Left renal pelvis (tissue), 4 donors: ENCODE measurements at regions not wholly inside any gene's neighbourhood (a gene's known extent, or its start where the extent isn't known, plus 50 kb on each side); places are given as distances from the start of the nearest gene placed in this dataset.
"Not testable (repeated sequence)": the region's sequence is repeated elsewhere in the genome, so short reads cannot be mapped to it uniquely, and the experiment has no call there.

Experiments
- DNase-seq, 4 donors: peaks; one replicate each; pipeline ENCODE4 v3.0.0-alpha.2; 2013; ENCODE audit warnings: low read depth in 4 of 4, low spot score in 3 of 4

DNA sequence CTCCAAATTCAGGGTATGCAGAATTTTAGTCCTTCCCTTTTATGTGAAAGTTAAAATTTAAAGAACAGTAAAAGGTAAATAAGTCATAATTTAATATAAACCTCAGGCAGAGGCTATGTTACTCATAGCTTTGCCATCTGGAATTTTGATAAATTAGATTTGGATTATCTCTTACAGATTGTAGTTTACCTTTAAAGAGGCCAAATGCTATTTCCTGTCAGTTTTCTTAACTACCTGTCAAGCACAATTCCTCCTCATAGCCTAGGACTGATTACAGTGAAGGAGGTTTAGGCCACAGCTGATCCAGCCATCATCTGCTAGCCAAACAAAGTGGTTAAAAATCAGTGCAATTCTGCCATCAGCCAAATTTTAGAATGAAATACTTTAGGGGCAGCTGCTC is 128.1 kb downstream of the MFAP3L start:
- DNase-seq, result no peak

DNA sequence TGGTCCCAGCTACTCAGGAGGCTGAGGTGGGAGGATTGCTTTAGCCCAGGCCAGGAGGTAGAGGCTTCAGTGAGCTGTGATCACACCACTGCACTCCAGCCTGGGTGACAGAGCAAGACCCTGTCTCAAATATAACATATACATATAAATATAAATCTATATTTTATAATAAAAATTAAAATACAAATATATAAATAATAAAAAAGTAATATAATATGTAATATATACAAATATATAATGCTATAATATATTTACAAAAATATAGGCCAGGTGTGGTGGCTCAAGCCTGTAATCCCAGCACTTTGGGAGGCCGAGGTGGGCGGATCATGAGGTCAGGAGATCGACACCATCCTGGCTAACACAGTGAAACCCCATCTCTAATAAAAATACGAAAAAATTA is 131.4 kb downstream of the MFAP3L start:
- not testable (repeated sequence) for DNase-seq

DNA sequence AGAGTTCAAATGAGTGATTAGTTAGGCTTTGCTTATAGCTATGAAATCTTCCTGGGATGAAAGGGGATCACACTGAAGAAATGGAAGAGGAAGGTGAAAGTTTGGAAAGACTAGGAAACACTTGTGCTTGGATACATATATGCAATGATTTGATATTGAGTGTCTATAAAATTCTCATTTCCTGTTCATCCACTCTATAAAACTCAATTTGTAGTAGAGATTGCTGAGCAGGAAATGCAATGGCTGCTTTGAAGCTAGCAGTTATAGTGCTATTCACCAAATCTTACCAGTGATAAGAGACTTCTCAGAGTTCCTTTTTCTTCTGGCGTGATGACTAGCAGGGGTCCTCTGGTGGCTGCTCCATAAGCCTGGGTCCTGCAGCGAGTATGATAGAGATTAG is 128.1 kb upstream of the HPF1 start:
- no peak for DNase-seq

DNA sequence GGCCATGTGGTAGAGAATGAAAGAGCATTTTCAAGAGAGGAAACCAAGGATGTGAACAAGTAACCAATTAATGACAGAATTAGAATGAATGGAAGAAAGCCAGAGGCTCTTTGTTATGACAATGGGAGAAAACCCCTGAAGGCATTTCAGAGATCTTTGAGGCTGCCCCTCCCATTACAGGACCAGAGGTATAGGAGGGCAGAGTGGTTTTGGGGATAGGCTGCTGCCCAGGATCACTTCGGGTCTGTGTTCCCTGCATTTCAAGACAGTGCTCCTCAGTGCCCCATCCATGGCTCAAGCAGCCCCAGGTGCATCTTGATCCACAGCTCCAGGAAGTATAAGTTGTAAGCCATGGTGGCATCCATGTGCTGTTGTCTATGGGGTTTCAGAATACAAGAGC is 124.0 kb upstream of the HPF1 start:
- no peak for DNase-seq

DNA sequence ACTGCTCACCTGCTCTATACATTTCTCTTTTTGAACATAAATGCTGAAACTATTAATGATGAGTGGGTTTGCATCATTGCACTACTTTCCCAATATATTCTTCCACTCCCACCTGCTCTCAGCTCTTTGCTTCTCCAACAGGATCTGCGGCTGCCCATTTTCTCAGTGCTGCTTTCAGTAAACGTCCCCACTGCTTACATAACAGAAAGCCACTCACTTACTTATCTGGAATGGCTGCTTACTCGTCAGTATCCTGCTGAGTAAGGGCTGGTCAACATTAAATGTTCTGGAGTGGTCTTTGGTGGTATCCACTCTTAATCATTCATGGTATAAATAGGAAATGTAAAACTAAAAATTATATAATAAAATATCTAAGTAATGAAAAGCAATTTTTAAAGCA is 112.8 kb upstream of the HPF1 start:
- DNase-seq, result no peak

DNA sequence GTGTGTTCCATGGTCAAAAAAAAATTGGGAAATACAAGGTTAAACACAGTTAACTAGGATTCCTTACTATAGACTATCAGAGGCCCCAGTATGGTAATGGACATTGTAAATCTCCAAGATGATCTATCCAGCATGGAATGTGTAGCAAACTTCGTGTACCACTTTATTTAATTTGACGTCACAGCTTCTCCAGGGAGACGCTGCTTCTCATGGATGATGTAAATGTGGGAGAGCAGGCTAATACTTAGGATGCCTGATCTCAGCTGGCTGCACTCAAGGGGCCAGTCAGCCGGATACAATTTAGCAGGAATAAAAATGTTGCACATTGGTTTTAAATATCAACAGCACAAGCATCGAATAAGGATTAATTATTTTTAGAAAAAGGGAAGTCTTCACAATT is 111.7 kb upstream of the HPF1 start:
- DNase-seq, result no peak

DNA sequence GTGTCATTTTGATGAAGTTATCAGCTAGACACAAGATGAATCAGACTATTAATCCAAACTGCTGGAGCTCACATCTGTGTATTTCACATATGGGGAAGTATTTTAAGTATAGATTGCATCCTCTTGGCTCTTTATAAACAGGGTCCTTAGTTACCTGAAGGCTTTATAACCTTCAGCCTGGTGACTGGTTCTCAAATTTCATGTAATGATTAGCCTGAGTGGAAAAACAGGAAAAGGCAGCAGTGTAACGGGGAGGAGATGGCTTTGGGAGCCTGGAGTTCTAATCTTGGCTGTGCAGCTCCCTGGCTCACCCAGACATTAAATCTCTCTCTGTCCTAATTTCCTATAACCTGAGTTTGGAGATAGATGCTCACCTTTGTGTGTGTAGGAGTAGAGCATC is 103.8 kb upstream of the HPF1 start:
- DNase-seq, result peak in 3 of 4 donors; percentile 28 to 60 (median 54)

DNA sequence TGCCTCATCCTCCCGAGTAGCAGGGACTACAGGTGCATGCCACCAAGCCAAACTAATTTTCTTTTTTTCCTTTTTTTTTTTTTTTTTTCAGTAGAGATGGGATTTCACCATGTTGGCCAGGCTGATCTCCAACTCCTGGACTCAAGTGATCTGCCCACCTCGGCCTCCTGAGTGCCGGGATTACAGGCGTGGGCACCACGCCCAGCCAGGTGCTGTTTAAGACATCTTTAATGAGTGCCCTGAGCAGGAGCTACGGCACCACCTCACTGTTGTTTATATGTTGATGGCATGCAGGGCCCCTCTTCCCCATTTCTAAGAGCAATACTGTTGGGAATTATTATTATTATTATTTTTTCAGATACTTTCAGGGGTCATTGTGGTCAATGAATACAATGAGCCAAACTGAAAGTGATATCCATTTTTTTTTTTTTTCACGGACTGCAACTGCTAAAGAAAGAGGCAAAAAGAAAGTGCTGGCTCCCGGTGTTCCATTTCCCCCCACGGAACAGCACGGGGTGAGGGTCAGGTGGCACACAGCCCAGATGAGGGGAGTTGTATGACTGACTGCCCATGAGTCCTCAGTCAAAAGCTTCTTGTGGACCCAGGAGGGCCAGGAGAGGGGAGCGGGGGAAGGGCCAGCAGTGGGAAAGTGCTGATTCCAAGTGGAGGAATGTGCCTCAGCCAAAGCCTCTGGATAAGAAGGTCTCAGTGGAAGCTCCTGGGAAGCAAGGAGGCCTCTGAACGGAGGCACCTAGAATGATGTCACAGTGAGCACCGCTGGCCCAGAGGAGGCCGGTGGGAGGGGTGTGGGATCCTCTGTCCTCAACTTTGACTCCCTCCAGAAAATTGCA is 101.8 kb upstream of the HPF1 start:
- DNase-seq, result no peak

DNA sequence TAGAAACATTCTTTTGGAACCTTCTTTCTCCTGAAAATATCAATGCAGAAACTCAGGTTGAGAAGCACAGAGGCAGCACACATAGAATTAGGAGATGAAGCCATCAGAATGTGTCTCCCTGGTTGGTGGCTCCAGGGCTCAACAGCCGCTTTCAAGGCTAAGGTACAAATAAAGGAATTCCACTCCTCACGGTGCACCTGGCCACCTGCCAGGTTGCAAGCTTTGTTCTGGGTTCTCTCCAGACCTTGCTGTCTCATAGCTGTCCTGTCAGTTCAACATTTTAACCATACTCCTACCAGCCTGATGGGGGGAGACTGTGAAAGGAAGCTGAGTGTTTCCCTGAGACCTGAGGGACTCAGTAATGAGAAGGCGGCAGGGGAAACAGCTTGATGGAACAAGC is 96.3 kb upstream of the HPF1 start:
- no peak for DNase-seq

DNA sequence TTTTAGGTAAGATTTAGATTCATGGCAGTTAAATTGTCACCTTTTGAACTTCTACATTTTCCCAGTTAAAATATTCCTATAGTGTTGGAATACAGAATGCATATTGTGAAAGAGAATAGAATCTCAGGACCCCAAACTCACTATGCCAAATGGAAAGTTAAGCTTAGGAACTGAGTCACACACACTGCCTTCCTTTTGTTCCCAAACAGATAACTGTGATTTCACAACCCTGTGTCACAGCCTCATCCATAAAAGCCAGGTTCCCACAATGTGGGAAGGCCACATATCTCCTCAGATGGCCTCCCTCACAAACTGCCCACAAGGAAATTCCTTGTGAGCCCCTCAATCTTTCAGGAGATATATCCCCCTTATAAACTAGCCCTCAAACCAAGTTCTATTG is 94.7 kb upstream of the HPF1 start:
- no peak for DNase-seq

DNA sequence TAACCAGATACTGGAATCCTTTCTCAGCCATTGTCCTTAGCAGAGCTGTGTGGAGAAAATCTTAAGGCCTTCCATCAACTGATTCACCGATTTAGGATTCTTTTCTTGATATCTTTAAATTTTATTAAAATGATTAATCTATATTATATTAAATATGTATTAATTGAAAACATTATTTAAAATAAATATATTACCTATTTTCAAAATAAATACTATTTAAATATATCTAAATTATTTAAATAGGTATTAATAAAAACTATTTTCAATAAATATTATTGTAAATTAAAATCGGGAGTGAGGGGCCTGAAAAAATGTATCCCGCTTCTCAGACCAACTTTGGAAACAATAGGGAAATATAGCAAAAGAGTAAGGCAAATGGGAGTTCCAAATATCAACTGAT is 94.0 kb upstream of the HPF1 start:
- DNase-seq, result no peak

DNA sequence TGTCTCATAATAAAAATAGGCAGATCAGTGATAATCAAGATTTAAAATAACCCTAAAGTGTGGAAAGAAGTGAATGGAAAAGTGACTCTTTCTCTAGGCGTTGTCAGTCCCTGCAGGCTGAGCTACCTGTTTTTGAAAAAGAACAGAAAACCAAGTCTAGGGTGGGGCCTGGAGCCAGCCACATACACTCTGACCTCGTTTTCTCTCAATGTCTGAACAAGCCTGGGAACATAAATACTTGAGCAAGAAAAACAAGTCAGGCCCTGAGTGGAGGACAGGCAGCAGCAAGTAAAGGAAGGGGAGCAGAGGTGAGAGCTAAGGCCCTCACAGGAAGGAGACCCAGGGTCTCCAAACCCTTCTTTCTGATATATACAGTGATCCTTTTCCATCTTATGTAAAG is 91.7 kb upstream of the HPF1 start:
- DNase-seq, result no peak

DNA sequence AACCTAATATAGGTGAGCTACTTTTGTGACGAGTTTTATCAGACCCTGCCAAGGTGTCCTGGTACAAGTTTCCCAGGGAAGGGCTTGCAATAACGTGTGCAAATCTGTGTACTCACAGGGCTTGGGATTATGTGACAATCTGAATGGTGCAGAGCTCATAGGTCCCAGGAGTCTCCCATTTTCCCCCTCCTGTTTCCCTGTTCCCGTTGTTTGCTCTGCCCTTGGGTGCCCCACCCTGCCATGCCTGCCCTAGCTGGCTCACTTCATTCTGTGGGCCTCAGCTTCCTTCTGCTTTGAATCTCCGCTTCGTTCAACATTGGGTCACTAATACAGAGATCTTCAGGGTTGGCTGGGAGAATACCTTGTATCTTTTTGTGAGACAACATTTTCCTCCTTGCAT is 90.3 kb upstream of the HPF1 start:
- DNase-seq, result no peak

DNA sequence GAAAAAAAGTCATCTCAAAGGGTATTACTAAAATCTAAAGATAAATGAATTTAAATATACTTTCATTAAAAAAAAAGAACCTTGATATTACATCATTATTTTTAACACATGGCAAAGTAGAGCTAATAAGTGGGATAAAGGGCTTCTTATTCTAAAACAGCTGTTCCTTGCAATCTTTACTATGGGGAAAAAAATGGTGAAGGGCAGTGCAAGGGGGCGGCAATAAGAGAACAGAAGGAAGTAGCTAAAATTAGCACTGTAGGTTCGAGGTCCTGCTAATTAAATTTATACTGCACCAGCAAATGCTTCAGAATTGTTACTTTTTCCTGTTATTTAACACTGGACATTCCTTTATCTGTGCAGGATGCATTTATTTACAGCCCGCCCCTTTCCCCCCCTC is 89.4 kb upstream of the HPF1 start:
- no peak for DNase-seq

DNA sequence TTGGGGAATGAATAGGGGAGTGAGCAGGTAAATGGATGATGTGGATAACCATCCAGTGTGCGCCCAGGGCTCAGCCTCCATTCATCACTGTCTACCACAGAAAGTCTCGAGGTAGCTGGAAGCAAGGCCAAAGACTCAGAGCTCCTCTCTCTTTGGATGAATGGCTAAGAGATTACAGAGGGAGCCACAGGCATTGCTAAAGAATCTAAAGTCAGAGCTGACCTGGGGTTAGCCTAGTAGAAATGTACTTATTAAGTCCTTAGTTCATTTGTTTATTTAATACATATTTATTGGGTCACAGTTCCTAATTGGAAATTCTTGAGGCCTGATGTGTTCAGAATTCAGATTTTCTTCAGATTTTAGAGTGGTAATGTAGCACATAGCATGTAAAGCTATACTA is 88.7 kb upstream of the HPF1 start:
- no peak for DNase-seq

DNA sequence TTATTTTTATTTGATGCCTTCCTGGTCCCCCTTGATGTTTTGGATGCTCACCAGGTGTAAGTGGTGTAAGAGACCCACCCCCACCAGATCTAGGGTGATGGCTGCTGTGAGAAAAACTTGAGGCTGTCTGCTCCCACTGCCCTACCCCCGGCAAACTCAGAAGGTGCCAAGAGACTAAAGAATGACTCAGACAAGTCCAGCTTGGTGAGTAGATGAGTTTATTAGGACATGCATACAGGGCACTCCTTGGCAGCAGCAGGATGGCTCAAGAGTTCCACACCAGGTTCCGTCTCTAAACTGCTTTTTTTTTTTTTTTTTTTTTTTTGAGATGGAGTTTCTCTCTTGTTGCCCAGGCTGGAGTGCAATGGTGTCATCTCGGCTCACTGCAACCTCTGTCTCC is 84.0 kb upstream of the HPF1 start:
- no peak for DNase-seq

DNA sequence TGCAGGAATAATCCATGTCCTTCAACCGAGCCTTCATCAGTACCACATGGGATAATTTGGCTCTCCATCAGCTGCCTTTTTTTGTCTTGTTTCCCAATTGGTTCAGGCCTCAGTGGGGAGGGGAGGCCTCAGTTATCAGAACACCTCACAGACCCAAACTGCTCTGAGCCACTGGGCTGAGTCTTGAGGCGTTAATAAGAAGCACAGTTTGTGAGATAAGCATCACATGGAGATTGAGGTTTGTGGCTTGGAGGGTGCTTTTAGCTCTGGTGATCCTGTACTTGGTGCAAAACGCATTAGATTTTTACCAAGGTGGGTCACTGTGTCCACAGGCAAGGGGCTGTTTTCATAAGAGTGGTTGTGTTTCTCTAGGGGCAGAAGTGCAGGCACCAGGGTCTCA is 82.8 kb upstream of the HPF1 start:
- DNase-seq, result no peak

DNA sequence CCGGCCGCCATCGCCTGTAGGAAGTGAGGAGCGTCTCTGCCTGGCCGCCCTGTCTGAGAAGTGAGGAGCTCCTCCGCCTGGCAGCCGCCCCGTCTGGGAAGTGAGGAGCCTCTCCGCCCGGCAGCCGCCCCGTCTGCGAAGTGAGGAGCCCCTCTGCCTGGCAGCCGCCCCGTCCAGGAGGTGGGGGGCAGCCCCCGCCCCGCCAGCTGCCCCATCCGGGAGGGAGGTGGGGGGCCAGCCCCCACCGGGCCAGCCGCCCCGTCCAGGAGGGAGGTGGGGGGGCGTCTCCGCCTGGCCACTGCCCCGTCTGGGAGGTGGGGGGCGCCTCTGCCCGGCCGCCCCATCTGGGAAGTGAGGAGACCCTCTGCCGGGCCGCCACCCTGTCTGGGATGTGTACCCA is 70.6 kb upstream of the HPF1 start:
- not testable (repeated sequence) for DNase-seq

DNA sequence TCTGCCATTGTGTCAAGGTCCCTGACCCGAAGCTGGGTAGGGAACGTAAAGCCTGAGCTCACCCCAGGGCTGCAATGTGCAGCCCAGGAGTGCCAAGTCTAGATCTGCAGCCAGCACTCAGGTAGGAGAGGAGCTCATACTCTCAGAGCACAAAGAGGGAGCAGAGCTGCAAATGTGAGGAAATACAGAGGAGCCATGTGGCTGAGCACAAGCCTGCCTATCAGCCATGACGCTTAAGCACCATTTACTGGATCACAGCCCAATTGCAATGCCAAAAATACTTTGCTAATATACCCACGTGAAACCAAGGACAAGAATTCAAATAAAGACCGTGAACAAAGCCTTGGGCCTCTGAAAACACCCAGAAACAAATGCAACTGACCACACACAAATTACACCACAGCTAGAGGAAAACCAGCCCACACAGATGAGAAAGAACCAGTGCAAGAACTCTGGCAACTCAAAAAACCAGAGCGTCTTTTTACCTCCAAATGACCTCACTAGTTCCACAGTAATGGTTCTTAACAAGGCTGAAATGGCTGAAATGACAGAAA is 69.0 kb upstream of the HPF1 start:
- DNase-seq, result no peak

DNA sequence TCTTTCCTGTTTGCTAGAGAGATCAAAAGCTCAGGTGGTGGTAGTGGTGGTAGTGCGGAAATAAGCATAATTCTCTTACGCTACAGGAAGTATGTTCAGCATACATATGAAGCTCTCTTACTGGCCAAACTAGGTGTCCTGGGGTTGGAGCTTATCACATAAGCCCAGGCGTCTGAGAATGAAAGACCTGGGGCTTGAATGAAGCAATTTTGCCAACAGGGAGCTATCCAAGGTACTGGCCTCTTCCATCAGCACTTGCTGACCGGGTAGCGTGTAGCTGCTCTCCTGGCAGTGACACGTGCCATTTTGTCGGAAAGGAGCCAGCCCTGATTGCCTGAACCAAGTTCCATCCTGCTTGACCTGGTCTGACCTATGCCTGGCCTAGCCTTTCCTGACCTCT is 65.9 kb upstream of the HPF1 start:
- DNase-seq, result peak; percentile 55 to 77 (median 70)

DNA sequence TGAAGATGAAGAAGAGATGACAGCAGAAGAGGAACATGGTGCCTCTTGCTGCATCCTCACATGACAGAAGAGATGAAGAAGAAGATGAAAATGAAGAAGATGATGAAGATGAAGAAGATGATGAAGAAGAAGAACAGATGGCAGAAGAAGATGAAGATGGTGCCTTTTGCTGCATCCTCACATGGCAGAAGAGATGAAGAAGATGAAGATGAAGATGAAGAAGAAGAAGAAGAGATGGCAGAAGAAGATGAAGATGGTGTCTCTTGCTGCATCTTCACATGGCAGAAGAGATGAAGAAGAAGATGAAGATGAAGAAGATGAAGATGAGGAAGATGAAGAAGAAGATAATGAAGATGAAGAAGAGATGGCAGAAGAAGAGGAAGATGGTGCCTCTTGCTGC is 63.7 kb upstream of the HPF1 start:
- DNase-seq, result no peak

DNA sequence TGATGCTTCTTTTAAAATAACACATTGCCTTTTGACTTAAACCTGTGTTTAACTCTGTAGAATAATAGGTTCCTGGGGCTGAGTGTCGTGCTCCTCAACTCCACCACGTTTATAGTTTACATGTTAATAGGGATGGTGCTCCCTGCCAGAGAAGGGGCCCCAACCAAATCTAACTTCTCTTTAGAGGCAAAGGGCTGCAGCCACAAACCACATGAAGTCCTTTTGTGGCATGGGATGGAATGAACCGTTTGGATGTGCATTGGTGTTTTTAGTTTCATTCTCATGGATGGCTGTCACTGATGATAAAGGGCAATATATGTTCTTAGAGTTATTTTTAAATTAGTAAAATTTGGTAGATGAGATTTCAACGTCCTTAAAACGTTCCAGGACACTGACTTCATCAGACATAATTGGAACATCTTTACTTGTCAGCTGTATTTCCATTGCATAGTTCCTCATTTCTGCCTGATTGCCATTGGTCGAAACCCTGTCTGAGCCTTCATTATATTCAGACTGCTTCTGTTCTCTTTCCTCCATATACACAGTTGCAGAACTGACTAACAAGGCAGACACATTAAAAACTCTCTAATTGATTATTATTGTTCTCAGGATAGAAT is 60.4 kb upstream of the HPF1 start:
- no peak for DNase-seq
